Left hindlimb (tissue), 1 donor: ENCODE measurements at regions not wholly inside any gene's neighbourhood (a gene's known extent, or its start where the extent isn't known, plus 50 kb on each side); places are given as distances from the start of the nearest gene placed in this dataset.

Source experiments
- DNase-seq: peaks from one replicate; pipeline ENCODE4 v3.0.0-alpha.2; 2018

- no peak for DNase-seq
Measured at GRCh38 chr5:26669031-26669430, 369.4 kb downstream of the CDH9 start.

- no peak for DNase-seq
Measured at GRCh38 chr5:26666371-26666770, 372.0 kb downstream of the CDH9 start.

- no peak for DNase-seq
Measured at GRCh38 chr5:26663500-26663899, 374.9 kb downstream of the CDH9 start.

DNA sequence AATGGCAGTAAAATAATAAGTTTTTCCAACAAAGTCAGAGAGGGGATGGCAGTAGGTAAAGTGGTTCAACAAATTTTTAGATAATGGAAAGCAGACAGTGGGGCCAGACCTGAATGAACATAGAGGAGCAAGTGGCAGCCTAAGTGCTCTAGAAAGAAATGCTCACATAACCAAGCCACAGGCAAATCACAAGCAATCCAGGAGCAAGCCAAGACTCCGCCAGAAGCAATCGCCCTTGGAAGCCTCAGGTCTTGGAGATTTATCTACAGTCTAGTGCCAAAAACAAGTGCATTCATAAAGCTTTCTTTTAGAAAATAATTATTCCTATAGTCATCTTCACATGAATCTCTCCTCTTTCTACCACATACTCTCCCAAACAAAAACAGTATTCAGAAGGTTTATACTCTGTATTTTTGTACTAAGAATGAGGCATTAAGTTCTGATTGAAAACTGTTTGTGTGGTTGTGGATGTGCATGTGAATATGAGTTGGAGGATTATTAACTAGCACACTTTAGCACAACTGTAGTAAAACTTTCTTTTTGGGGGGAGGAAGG, 375.5 kb downstream of the CDH9 start:
- no peak for DNase-seq

DNA sequence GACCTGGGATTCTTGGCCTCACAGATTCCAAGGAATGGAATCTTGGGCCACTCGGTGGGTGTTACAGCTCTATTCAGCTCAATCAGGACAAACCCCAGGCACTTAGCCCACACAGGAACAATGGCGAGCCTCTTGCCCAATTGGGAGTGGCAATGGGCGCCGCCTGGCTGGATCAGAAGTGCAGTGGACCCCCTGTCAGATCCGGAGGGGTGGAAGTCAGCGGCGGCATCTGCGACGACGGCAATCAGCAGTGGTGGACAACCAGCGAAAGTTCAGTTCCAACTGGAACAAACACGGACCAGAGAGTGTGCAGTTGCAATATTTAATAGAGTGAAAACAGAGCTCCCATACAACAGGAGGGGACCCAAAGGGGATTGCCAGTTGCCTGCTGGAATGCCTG, 378.3 kb downstream of the CDH9 start:
- no peak for DNase-seq

DNA sequence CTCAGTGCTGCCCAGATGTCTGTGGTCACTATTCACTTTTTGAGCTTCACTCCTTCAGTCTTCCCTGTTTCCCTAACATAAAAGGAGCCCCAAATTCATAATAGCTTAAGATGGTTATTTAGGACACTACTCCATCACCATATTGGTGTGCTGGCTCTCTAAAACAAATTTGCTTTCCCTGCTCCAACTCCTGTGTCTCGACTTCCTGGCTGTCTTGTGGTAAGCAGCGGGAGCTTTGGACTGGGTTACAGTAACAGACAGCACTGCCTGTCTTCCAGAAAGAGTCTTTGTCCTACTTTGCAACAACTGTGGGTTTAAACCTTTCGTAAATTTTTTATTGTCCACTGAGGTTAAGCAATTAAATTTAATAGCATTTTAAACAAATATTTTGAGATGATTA, 389.4 kb downstream of the CDH9 start:
- no peak for DNase-seq

DNA sequence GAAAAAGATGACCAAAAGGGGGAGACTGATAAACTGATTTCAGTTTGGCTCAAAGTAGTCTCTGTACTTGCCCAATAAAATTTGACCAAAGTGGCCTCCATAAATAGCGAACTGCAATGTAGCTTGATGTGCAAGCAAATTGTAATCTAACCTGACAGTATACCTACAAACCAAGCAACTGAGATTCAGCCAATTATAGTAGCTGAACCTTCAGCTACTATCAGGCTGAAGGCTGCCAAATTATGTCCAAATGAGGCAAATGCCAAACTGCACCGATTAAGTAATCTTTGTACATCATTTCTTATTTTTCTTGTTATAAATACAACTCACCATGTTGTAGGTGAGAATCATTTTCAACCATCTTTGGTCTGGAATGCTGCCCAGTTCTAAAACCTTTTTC, 390.6 kb downstream of the CDH9 start:
- no peak for DNase-seq

GRCh38 chr5:26645659-26646058, 392.7 kb downstream of the CDH9 start:
- no peak for DNase-seq

DNA sequence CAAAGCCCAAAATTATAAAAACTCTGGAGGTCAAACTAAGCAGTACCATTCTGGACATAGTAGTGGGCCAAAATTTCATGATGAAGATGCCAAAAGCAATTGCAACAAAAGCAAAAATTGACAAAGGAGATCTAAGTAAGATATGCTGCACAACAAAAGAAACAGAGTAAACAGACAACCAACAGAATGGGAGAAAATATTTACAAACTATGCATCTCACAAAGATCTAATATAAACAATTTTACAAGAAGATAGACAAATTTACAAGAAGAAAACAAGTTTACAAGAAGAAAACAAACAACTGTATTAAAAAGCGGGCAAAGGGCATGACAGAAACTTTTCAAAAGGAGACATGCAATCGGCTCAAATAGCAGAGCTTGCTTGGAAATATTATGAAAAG, 396.9 kb downstream of the CDH9 start:
- DNase-seq: no peak

- DNase-seq: no peak
Measured at GRCh38 chr5:26625099-26625498, 413.3 kb downstream of the CDH9 start.

GRCh38 chr5:26622947-26623346, 415.4 kb downstream of the CDH9 start:
- DNase-seq: no peak

DNA sequence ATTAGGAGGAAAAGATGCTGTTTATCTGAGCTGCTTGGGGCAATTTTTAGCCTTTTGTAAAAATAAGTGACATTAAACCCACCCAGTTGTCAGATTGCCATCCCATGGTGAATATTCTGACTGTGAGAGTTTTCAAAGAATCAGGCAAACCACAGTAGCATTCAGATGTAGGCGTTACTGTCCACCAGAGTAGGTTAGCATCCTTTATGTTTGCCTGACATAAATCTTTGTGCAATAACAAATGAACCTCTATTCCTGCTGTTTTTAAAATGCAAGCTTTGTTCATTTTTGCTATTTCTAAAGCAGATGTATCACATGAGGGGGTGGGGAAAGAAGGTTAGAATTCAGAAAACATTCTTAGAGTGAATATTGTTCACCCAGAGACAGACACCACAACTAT, 427.8 kb downstream of the CDH9 start:
- no peak for DNase-seq

GRCh38 chr5:26601563-26601962, 436.8 kb downstream of the CDH9 start:
- DNase-seq: no peak

- no peak for DNase-seq
Measured at GRCh38 chr5:26582350-26583045, 455.9 kb downstream of the CDH9 start.

- DNase-seq: no peak
Measured at GRCh38 chr5:26579712-26580111, 458.7 kb downstream of the CDH9 start.

- DNase-seq: no peak
Measured at GRCh38 chr5:26578002-26578401, 460.4 kb downstream of the CDH9 start.

- no peak for DNase-seq
Measured at GRCh38 chr5:26572480-26572879, 465.9 kb downstream of the CDH9 start.

DNA sequence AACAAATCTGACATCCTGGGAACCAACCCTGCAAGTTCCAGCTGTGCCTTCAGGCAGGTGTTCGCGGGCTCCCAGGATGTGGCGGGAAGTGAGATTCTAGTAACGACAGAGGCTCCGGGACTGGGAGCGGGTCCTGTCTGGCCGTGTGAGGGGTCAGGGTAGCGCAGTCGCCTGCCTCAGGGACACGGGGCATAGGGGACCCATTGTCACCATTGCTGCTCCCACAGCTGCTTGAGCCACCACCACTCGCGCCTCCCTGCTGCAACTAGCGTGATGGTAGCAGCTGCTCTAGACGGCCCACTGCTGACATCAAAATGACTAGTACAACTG, 468.5 kb downstream of the CDH9 start:
- DNase-seq: no peak

DNA sequence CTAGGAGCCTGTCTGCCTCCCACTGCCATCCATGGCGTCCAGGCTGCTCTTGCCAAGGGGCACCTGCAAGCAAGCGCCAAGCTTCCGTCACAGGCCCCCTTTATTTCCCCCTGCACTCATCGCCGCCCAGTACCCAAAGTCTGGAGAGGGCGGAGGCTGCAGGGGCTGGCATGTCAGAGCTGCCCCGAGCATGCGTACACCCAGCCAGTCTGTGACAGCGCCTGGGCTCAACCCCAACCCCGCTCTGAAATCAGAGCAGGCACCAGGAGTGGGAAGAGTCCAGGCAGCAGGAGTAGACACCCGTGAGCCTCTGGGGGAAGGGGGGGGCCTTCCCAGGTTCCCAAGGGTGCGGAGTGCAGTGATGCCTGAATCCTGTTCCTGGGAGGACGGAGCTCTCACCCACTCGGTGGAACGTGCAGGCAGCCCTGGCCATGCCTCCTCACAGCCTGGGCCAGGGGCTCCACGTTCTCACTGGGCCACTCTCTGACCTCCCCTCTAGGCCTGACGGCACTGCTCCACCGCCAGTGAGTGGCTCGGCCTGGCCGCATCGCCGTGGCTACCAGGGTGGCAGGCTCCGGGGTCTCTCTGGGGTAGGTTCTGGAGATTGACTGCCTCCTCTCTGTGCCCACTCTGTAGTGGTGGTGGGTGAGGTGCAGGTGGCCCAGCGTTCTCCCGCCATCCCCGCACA, 469.0 kb downstream of the CDH9 start:
- no peak for DNase-seq

DNA sequence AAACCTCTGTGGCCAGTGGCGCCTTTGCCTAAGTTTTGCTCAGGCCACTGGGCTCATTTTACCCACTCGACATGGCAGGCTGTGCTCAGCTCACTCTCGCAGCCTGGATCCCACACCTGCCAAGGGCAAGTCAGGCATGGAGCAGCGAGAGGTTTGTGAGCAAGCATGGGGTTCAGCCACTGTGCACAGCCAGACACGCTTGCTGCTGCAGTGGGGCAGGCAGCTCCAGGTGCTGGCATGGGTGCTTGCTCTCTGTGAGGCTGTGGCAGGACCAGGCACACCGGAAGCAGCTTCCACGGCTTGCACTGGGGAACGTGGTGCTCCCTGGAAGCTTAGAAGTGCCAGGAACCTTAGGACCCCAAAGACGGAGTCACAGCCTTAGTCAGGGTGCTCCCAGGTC, 470.1 kb downstream of the CDH9 start:
- DNase-seq: no peak

DNA sequence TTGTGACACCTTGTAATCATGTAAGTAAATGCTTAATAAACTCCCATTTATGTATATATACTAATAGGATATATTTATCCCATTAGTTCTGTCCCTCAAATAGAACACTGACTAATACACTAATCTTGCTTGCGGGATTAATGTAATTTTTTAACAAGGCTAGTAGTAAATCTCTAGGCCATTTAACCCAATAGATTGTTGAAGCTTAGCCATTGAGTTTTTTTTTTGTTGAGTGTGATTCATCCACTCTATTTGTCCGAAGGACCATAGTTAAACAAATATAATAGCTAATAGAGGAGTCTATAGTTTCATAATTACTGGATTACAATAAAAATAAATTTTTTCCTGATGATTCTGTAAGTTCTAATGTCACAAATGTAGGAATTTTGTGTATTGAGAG, 474.4 kb downstream of the CDH9 start:
- DNase-seq: no peak

DNA sequence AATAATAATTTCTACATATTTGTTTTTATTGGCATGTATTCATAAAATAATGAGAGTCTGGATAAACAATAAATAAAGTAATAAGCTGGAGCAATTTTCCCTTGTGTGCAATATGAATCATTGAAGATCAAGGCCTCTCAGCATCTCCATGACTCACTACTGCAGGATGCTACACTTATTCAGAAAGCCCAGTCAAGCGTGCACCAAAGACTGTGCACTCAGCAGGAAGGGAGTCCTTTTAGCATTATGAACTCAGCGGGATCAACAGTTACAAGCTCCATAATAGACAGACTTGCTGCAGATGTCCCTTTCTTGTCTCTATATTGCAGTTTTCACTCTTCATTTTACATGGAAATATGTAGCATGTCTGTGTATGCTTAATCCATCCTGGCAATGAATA, 485.3 kb downstream of the CDH9 start:
- DNase-seq: no peak

- DNase-seq: no peak
Measured at GRCh38 chr5:26543987-26544386, 494.4 kb downstream of the CDH9 start.

- DNase-seq: no peak
Measured at GRCh38 chr5:26538226-26538625, 500.2 kb downstream of the CDH9 start.

GRCh38 chr5:26535215-26535614, 503.2 kb downstream of the CDH9 start:
- no peak for DNase-seq
